ENCODE measurements at regions not wholly inside any gene's neighbourhood (a gene's known extent, or its start where the extent isn't known, plus 50 kb on each side); places are given as distances from the start of the nearest gene placed in this dataset.

GRCh38 chr18:10168477-10168876, 254.7 kb downstream of the VAPA start:
- Histone ChIP-seq H3K27me3 (ENCODE audit: insufficient read depth, low read length) (no peaks in the 10 kb centered on the region), H3K4me2 (ENCODE audit: low read length) (no peak overlapping the region), H3K79me2 (ENCODE audit: insufficient read depth, low read length) (no peaks in the 10 kb centered on the region), H3K9me3 (ENCODE audit: insufficient read depth, low read depth, low read length) (no peaks in the 10 kb centered on the region), H3K4me1 (ENCODE audit: insufficient read depth, low read length) (peaks cover 17% of the 10 kb centered on the region), H3K36me3 (ENCODE audit: insufficient read depth, low read length) (no peaks in the 10 kb centered on the region), H3K9ac (ENCODE audit: low read length) (no peak overlapping the region), H3K4me3 (ENCODE audit: insufficient read depth, low read depth, low read length) (no peak overlapping the region), H2AFZ (ENCODE audit: low read depth, low read length) (no peak overlapping the region), H3K27ac (ENCODE audit: low read depth, low read length) (no peak overlapping the region), H4K20me1 (ENCODE audit: insufficient read depth, low read length) (no peaks in the 10 kb centered on the region)
- Mint-ChIP-seq H3K9me3 (ENCODE audit: unreplicated experiment) (no peaks in the 10 kb centered on the region), H3K36me3 (ENCODE audit: low read depth, unreplicated experiment) (no peaks in the 10 kb centered on the region), H3K4me3 (ENCODE audit: unreplicated experiment) (no peak overlapping the region), H3K27me3 (ENCODE audit: low read depth, unreplicated experiment) (peaks cover 17% of the 10 kb centered on the region), H3K4me1 (ENCODE audit: low read depth, unreplicated experiment) (no peaks in the 10 kb centered on the region), H3K27ac (ENCODE audit: unreplicated experiment) (no peak overlapping the region)
- DNase-seq (ENCODE audit: low read depth) (no peak), FAIRE-seq (no peak)
- TF ChIP-seq CTCF (IDR thresholded peaks at IDR 0.05; ENCODE audit: insufficient read depth, low read depth, low read length): no peak
- TF ChIP-seq EZH2 (IDR thresholded peaks at IDR 0.05; ENCODE audit: insufficient read depth, low read length): no peak

GRCh38 chr18:10169064-10169562, 255.3 kb downstream of the VAPA start:
- Histone ChIP-seq H4K20me1 (ENCODE audit: insufficient read depth, low read length) (no peaks in the 10 kb centered on the region), H3K27ac (ENCODE audit: low read depth, low read length) (no peak overlapping the region), H3K79me2 (ENCODE audit: insufficient read depth, low read length) (no peaks in the 10 kb centered on the region), H3K27me3 (ENCODE audit: insufficient read depth, low read length) (no peaks in the 10 kb centered on the region), H3K9me3 (ENCODE audit: insufficient read depth, low read depth, low read length) (no peaks in the 10 kb centered on the region), H3K4me2 (ENCODE audit: low read length) (peak overlapping the region; percentile 32), H3K4me3 (ENCODE audit: insufficient read depth, low read depth, low read length) (no peak overlapping the region), H3K9ac (ENCODE audit: low read length) (no peak overlapping the region), H3K4me1 (ENCODE audit: insufficient read depth, low read length) (peaks cover 17% of the 10 kb centered on the region), H3K36me3 (ENCODE audit: insufficient read depth, low read length) (no peaks in the 10 kb centered on the region), H2AFZ (ENCODE audit: low read depth, low read length) (no peak overlapping the region)
- Mint-ChIP-seq H3K4me3 (ENCODE audit: unreplicated experiment) (no peak overlapping the region), H3K9me3 (ENCODE audit: unreplicated experiment) (peaks cover 1% of the 10 kb centered on the region), H3K27ac (ENCODE audit: unreplicated experiment) (no peak overlapping the region), H3K27me3 (ENCODE audit: low read depth, unreplicated experiment) (peaks cover 17% of the 10 kb centered on the region), H3K4me1 (ENCODE audit: low read depth, unreplicated experiment) (no peaks in the 10 kb centered on the region), H3K36me3 (ENCODE audit: low read depth, unreplicated experiment) (no peaks in the 10 kb centered on the region)
- no peak for FAIRE-seq
- TF ChIP-seq CTCF (IDR thresholded peaks at IDR 0.05; ENCODE audit: insufficient read depth, low read depth, low read length) (no peak), EZH2 (IDR thresholded peaks at IDR 0.05; ENCODE audit: insufficient read depth, low read length) (no peak)
- peak; percentile 71 for DNase-seq (ENCODE audit: low read depth)

GRCh38 chr18:10169814-10170213, 256.0 kb downstream of the VAPA start:
- TF ChIP-seq EZH2 (IDR thresholded peaks at IDR 0.05; ENCODE audit: insufficient read depth, low read length) (no peak), CTCF (IDR thresholded peaks at IDR 0.05; ENCODE audit: insufficient read depth, low read depth, low read length) (no peak)
- peak overlapping the region; percentile 32 for H3K4me2 ChIP-seq (ENCODE audit: low read length)
- no peaks in the 10 kb centered on the region for H3K4me1 Mint-ChIP-seq (ENCODE audit: low read depth, unreplicated experiment)

More at GRCh38 chr18:10169814-10170213, 256.0 kb downstream of the VAPA start:
- Histone ChIP-seq H3K27me3 (ENCODE audit: insufficient read depth, low read length) (no peaks in the 10 kb centered on the region), H2AFZ (ENCODE audit: low read depth, low read length) (no peak overlapping the region), H4K20me1 (ENCODE audit: insufficient read depth, low read length) (no peaks in the 10 kb centered on the region), H3K27ac (ENCODE audit: low read depth, low read length) (no peak overlapping the region), H3K4me1 (ENCODE audit: insufficient read depth, low read length) (peaks cover 17% of the 10 kb centered on the region), H3K9me3 (ENCODE audit: insufficient read depth, low read depth, low read length) (no peaks in the 10 kb centered on the region), H3K36me3 (ENCODE audit: insufficient read depth, low read length) (no peaks in the 10 kb centered on the region), H3K4me3 (ENCODE audit: insufficient read depth, low read depth, low read length) (no peak overlapping the region), H3K9ac (ENCODE audit: low read length) (no peak overlapping the region), H3K79me2 (ENCODE audit: insufficient read depth, low read length) (no peaks in the 10 kb centered on the region)
- no peak overlapping the region for H3K4me3 Mint-ChIP-seq (ENCODE audit: unreplicated experiment)
- DNase-seq (ENCODE audit: low read depth) (no peak), FAIRE-seq (no peak)
- H3K27me3 Mint-ChIP-seq (ENCODE audit: low read depth, unreplicated experiment): peaks cover 10% of the 10 kb centered on the region
- no peak overlapping the region for H3K27ac Mint-ChIP-seq (ENCODE audit: unreplicated experiment)
- no peaks in the 10 kb centered on the region for H3K36me3 Mint-ChIP-seq (ENCODE audit: low read depth, unreplicated experiment)
- peaks cover 3% of the 10 kb centered on the region for H3K9me3 Mint-ChIP-seq (ENCODE audit: unreplicated experiment)

Data from astrocyte (in vitro differentiated cells and primary cell).